ENCODE measurements at regions not wholly inside any gene's neighbourhood (a gene's known extent, or its start where the extent isn't known, plus 50 kb on each side); places are given as distances from the start of the nearest gene placed in this dataset.

DNA sequence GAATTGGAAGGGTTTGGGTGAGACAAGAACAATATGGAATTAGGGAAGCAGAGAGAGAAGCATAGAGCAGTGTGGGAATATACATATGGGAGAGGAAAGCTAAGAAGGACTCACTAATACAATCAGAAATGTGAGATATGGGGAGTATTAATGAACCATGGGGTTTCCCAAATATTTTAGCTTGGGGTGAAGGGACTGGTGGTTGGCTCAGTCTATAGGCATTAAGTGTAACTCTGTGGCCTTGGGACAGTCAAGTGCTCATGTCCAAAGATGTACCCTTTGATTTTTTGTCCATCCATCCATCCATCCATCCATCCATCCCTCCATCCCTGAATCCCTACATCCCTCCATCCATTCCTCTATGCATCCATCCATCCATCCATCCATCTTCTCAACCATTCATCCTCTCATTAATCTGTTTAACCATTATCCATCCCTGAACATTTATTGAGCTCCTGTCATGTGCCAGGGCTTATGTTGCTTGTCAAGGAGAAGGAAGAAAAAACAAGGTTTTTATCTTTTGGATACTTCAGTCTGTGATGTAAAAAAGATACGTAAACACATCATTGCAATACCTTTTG, 263.4 kb upstream of the CHD6 start:
- DNase-seq (ENCODE audit: low spot score): no peak

DNA sequence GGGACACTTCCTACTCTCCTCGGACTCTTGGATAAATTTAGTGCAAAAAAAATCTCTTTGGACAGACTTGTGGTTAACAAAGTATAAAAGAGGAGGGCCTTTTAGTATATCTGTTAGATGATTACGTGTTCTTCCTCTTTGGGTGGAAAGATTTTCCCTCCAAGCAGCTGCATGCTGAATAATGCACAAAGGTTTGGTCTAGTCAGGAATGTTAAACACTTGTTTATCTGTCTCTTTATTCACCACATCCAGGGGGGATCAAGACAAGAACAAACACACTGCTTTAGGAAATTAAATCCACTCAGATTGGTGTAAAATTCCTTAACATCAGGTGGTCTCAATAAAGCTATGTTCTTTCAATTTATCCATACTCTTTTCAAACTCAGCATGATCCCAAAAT, 260.9 kb upstream of the CHD6 start:
- no peak for DNase-seq (ENCODE audit: low spot score)

DNA sequence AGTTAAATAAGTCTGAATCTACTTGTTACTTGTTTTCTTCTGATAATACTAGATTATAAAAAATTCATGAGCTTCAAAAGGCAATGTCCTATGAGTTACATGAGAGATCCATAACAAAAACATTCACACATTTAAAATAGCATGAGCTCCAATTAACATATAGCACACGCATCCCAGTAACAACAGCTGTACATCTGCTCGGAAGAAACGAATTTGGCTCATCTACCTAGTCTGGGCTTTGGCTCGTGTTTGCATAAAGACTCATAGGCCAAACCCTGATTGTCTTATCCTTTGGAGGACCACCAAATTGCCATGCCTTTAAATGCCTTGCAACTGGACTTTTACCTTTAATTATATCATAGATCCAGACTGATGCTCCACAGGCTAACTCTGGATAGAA, 259.7 kb upstream of the CHD6 start:
- no peak for DNase-seq (ENCODE audit: low spot score)

DNA sequence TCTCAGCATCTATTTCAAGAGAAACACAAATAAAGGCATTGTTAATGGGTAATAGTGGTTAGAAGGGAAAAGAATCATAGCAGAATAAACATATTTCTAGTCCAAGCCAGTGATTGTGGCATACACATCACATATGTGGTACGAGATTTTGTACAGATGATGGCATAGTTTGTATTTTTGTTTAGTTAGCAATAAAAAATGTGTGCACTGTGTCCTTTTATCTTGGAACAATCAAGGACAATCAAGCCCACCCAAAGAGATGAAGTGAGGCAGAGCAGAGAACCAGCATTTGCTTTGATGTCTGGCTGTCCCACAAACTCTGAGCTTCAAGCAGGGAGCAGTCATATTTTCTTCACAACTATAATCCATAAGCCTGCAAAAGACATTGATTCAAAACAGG, 256.5 kb upstream of the CHD6 start:
- no peak for DNase-seq (ENCODE audit: low spot score)

DNA sequence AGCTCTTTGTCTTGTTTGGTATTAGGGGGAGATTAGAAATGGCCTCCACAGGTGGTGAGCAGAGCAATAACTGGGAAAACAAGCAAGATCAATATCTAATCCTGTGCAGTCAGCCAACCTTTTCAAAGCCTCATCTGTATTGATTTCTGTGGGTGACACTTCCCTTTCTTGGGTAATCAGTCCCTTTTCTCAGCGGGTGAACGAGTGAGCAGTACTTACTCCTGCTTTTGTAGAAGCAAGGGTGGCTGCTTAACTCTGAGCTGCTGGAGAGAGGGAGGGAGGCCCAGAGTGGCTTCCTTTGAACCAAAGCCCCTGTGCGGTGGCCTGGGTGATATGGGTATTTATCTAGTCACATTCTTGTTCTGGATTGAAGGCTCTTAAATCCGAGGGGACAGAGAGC, 254.8 kb upstream of the CHD6 start:
- no peak for DNase-seq (ENCODE audit: low spot score)

DNA sequence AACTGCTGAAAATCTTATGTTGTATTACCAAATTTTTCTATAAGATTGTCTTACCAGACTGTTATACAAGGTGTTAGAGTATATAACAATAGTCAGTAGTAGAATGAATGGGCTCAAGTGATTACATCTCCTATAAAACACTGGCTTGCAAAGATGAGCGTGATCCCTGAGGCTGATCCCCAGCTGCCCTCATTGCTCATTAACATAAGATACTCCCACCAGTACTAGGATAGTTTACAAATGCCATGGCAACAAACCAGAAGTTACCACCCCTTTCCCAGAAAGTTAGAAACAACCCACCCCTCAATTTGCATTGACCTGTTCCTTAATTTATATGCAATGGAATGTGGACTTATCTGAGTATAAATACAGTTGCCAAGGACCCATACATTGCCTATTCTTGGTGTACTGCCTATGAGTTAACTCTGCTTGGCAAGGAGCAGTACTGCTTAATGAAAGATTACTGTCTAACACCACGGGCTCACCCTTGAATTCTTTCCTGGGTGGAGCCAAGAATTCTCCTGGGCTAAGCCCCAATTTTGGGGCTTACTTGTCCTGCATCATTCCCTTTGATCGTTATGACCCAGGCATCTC, 252.8 kb upstream of the CHD6 start:
- DNase-seq (ENCODE audit: low spot score): no peak

DNA sequence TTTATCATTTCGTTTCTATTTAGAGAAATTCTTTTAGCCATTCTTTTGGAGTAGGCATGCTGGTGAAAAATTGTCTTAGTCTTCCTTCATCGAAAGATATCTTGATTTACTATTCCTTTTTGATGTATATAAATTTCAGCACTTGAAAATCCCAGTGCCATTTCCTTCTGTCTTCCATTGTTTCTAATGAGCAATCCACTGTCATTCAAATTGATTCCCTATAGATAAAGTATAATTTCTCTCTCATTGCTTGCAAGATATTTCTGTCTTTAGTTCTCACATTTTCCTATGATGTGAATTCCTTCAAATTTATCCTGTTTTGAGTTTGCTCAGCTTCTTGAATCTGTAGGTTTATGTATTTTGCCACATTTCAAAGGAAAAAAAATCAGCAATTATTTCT, 251.1 kb upstream of the CHD6 start:
- no peak for DNase-seq (ENCODE audit: low spot score)

DNA sequence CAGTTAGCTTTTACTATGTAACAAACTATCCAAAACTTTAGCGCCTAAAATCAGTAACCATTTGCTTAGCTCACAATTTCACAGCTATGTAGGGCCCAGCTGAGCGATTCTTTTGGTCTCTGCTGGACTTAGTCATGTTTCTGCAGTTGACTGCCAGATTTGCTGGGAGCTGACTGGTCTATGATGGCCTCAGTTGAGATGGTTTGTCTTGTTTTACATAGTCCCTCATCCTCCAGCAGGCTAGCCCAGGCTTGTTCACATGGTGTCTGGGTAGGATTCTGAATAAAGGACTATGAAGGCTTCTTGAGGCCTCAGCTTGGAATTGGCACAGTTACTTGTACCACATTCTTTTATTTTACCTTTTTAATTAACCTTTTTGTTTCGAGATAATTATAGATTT, 247.8 kb upstream of the CHD6 start:
- DNase-seq (ENCODE audit: low spot score): no peak

DNA sequence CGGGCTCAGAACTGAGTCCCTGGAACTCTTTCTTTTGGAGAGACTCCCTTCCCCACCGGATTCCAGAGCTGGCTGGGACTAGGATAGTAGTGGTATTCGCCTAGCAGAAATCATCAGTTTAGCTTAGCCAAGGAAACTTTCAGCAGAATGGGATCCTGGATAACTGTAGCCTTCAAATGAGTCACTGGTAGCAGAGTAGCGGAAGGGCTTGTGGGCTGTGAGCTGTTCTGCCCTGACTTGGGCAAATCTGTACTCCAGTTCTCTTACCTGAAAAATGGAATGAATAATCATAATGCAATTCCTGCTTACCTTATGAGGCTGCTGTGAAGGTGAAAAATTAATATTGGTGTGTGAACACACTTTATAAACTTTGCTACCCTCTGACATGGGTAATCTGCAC, 244.3 kb upstream of the CHD6 start:
- no peak for DNase-seq (ENCODE audit: low spot score)

DNA sequence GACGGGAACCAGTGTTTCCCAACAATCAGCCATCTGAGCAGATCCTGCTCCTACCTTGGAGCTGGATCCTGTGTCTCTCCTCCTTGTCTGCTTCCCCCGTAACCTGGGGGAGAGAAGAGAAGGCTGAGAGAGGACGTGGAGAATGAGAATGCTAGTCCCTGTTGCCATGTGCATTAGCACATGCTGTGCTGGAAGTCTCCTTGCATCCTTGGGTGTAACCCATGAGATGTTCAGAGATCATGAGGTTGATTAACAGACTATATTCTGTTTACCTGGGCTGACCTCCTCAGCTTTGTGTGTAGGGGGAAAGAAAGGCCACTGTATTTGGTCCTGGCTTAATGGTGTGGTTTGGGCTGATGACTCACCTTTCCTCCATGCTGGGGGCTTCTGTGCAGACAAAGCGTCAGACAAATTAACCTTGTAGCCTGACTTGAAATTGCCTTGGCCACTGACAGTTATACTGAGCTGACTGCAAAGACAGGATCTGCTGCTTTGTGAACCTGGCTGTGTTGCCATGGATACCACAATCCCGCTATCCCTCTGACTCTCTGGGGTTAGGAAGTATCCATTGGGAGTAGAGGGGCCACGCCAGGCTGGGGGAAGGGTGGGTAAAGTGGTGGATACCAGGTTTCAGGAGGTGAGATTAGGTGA, 243.7 kb upstream of the CHD6 start:
- DNase-seq (ENCODE audit: low spot score): no peak

DNA sequence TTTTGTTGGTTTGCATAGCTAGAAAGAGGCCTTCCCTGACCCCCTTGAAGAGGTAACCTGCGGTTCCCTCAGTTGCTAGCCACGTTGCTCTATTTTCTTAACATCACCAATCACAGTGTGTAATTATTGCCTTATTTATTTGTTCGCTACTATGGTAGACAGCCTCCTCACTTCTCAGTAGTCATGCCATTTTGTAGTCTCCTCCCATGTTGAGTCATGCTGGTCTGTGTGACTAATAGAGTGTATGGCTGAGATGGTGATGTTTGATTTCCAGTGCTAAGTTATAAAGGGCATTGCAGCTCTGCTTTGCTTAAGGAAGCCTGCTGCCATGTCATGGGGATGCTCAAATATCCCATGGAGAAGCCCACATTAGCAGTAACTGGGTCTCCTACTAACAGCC, 236.6 kb upstream of the CHD6 start:
- DNase-seq (ENCODE audit: low spot score): no peak

DNA sequence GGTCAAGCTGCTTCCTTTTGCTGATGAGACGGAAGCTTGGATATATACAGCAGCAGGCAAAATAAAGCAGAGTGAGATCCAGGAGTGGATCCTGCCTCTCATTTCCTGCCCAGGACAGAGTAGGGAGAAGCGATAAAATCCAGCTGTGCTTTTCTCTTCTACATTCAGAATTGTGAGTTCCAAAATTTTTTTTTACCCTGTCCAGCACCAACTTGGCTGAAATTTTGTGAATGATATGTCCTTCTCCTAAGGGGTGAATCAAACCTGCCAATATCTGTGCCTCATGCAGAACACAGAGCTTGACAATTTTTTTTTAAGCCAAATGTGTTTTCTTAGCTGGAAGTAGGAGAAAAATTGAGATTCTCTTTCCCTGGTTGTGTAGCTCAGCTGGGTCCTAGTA, 235.6 kb upstream of the CHD6 start:
- no peak for DNase-seq (ENCODE audit: low spot score)

DNA sequence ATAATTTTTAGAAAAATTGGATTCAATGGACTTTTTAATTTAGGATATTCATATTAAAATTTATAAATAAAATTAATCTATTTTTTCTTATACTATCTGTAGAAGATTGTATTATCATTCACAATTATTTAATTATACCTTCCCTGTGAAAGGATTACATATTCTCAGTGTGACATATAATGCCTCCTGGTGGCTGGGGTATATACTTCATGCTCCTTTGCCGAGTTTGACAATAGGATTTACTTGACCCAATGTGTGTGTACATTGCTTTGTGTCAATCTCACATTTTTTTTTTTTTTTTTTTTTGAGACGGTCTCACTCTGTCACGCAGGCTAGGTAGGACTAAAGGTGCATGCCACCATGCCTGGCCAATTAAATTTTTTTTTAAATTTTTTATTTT, 230.0 kb upstream of the CHD6 start:
- no peak for DNase-seq (ENCODE audit: low spot score)

DNA sequence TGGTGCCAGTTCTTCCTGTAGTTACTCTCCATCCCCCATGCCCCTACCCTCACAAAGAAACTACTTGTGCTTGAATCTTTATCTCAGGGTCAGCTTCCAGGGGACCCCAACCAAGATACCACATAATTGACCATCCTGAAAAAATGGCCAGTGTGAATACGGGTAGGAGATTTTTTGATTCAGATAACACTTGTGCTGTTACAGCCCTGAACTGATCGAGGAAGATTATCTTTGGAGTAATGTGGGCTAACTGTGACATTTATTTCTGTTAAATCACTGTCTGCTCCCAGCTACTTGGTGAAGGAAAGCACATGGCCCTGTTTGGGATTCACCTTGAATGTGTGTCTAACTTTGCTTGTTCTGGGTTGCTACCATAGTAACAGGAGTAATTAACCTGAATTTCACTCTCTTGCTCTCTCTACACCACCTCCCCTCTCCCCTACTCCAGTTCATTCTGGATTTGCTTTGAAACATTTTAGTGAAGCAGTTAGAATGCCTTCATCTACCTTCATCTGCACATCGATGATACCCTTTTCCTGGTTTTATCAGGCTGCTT, 219.6 kb upstream of the CHD6 start:
- no peak for DNase-seq (ENCODE audit: low spot score)

DNA sequence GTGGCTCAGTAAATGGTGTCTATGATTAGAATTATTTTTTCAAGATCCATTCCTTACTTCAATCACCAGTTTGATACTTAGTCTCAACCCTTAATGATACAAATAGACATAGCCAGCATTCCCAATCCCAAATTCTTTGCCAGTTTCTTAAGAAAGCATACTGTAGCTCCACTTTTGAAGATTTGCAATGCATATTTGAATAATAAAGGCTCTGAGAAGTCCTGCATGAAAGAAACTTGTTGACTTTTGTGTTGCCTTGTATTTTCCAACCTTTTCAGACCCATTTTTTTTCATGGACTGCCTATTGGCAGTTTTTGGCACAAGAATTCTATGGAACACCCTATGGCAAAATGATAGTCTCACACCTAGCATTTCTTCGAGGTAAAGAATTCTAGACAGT, 215.6 kb upstream of the CHD6 start:
- DNase-seq (ENCODE audit: low spot score): no peak

DNA sequence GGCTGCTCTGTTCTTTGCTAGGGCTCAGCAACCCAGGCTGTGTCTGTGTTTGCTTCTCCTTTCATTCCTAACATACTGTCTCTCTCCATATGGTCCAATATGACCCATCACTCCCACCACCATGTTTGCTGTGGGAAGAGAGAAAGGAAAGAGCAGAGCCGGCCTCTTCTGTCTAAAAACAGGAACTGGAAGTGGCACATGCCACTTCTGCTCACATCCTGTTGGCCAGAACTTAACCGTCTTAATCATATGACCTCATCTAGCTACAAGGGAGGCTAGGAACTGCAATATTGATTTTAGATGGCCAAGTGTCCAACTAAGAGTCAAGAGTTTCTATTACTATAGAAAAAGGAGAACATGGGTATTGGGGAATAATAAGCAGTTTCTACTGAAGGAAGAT, 212.5 kb upstream of the CHD6 start:
- DNase-seq (ENCODE audit: low spot score): no peak

DNA sequence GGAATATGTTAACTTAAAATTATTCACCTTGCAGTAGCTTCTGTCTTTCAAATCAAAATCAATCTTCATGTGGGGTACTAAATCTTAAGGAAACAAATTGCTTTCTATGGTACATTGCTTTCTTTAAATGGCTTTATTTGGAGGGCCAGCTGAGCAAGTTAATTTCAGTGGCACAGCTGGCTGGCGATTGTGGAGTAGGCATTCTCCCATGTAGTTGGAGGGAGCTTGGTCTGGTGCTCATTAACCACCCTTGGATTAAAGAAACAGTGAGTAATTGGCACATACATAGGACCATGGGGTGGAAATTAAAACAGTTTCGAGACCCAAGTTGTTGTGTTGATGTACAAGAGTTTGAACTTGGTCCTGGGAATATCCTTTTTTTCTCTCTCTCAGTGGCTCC, 201.3 kb upstream of the CHD6 start:
- DNase-seq (ENCODE audit: low spot score): no peak

DNA sequence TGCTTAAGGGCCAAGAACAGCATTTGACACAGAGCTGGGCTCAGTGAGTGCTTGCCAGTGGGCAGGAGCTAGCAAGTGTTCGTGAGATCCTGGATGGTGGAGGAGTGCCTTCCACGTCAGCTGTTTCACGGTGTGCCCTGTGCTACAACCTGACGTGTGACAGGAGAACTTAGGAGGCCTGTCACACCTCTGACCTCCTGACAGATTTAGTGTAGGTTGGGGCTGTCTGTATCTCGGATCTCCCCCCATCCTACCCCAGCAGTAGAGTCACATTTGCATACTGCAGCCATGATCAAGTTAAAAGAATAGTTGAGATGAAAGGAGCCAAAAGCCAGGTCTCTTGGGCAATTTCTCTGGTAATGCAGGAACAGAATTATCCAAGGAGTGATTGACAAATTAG, 200.8 kb upstream of the CHD6 start:
- DNase-seq (ENCODE audit: low spot score): no peak

DNA sequence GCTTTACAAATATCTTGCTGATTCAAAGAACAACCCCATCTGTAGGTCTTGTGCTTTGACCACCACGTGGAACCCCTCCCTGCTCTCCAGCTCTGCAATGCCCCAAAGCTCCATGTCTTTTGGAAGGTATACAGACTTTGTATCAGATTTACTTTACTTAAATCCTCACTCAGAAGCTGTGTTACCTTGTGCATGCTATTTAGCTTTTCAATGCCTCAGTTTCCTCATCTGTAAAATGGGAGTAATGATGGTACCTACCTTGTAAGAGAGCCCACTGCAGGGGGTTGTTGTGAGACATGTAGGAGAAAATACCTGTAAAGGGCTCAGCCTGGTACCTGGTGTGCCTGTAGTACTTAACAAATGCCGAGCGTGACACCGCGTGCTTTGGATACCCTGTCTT, 200.2 kb upstream of the CHD6 start:
- no peak for DNase-seq (ENCODE audit: low spot score)

DNA sequence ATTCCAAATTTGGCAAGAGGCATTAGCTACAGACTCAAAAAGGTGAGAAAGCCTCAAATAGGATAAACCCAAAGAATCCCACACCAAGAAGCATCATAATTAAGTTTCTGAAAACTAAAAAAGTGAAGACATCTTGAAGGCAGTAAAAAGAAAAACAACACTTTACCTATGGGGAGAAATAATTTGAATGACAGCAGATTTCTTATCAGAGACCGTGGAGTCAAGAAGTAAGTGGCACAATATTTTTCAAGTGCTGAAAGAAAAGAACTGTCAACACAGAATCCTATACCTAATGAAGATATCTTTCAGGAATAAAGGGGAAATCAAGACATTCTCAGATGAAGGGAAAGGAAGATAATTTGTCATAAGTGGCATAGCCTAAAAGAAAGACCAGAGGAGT, 193.3 kb upstream of the CHD6 start:
- DNase-seq (ENCODE audit: low spot score): no peak

DNA sequence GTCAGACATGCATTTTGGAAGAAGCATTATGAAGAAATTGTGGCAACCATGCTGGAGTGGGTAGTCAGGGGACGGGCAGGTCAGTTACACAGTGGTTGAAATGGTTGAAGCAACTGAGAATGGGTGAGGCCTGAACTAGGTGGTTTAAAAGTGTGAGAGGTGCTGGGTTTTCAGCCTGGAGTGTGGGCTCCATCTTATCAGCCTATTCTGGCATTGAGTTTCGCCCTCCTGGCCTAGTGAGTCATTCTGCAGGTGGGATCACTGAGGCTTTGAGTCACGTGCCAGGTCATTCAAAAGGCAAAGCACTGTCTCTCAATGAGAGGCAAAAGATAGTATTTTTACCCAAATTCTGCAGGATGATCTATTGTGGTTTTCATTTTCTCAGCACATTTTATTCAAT, 181.9 kb upstream of the CHD6 start:
- no peak for DNase-seq (ENCODE audit: low spot score)

DNA sequence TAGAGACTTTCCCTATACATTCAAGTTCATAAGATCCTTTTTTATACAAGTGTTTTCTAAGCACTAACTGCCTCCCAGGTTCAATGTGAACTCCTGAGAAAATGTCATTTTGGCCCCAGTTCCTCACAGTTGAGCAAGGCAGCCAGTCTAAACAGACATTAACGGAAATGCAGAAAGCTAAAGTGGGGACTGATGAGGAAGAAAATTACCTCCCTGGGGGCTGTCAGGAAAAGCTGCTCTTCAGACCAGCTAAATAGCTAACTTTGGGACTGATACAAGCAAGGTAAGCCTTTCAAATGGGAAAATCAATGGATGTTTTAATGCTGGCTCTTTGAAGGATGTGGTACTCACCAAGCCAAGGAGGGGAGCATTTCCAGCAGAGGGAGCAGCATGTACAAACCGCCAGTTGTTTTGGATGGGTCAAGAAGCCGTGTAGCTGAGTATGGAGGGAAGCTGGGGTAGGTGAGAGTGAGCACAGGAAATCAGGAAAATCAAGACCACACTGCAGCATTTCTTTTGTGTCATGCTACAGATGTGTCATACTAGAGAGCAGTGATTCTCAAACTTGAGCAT, 180.8 kb upstream of the CHD6 start:
- DNase-seq (ENCODE audit: low spot score): no peak

DNA sequence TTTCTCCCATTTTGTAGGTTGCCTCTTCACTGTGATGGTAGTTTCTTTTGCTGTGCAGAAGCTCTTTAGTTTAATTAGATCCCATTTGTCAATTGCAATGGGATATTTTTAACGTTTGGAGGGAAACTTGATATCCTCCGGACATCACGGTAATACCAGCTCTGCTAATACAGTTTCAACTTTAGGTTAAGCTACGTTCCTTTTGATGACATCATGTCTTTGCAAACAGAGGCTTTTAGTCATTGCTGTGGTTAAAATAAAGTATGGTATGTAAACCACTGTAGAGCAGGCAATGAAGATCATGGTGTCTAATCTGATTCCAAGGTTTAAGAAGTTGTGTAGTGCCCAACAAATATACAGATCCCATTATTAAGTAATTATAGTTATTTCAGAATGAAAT, 168.0 kb upstream of the CHD6 start:
- no peak for DNase-seq (ENCODE audit: low spot score)
